Fibroblast of lung (primary cell): ENCODE measurements at regions not wholly inside any gene's neighbourhood (a gene's known extent, or its start where the extent isn't known, plus 50 kb on each side); places are given as distances from the start of the nearest gene placed in this dataset.

ENCODE experiments used
- DNase-seq, 2 donors: peaks; one replicate each; pipeline versions ENCODE4 v3.0.0 to v3.0.0-alpha.2; 2010; ENCODE audit warnings: low read depth in 2 of 2
- H2AFZ ChIP-seq: 2 replicates; pipeline ENCODE4 v1.5.1; 2012; ENCODE audit warnings: low read length, control low read depth, inconsistent platforms
- H3K27ac ChIP-seq: 2 replicates; pipeline ENCODE4 v1.5.1; 2011; ENCODE audit warnings: low read length, control low read depth; ENCODE audit not compliant: insufficient read depth
- H3K27me3 ChIP-seq: 2 replicates; pipeline ENCODE4 v1.5.1; 2011; ENCODE audit warnings: mild to moderate bottlenecking, low read length; ENCODE audit not compliant: control insufficient read depth, insufficient read depth
- H3K36me3 ChIP-seq: 2 replicates; pipeline ENCODE4 v1.5.1; 2011; ENCODE audit warnings: low read length; ENCODE audit not compliant: control insufficient read depth, insufficient read depth
- H3K4me1 ChIP-seq: 2 replicates; pipeline ENCODE4 v1.5.1; 2011; ENCODE audit warnings: low read length; ENCODE audit not compliant: control insufficient read depth, insufficient read depth; ENCODE audit errors: extremely low read depth
- H3K4me2 ChIP-seq: 2 replicates; pipeline ENCODE4 v1.5.1; 2011; ENCODE audit warnings: low read length, control low read depth; ENCODE audit not compliant: insufficient read depth; ENCODE audit errors: extremely low read depth
- H3K4me3 ChIP-seq, 4 experiments: fragments of 200-600 bp in 1 of 4; sonication (generic) in 1 of 4; replicated peaks in 1 of 4; 2 replicates each; pipeline ENCODE4 v1.5.1; 2011 to 2016; ENCODE audit warnings: low read length in 4 of 4, low read depth in 3 of 4, mild to moderate bottlenecking in 3 of 4, control low read depth in 2 of 4, inconsistent platforms in 1 of 4, mixed read lengths in 1 of 4; ENCODE audit not compliant: insufficient read depth in 1 of 4; ENCODE audit errors: control extremely low read depth in 1 of 4
- H3K79me2 ChIP-seq: 2 replicates; pipeline ENCODE4 v1.5.1; 2012; ENCODE audit warnings: mild to moderate bottlenecking, low read length, inconsistent platforms; ENCODE audit not compliant: control insufficient read depth, insufficient read depth
- H3K9ac ChIP-seq: 2 replicates; pipeline ENCODE4 v1.5.1; 2011; ENCODE audit warnings: mild to moderate bottlenecking, low read length, control low read depth; ENCODE audit not compliant: insufficient read depth
- H3K9me3 ChIP-seq: 2 replicates; pipeline ENCODE4 v1.5.1; 2012; ENCODE audit warnings: low read depth, low read length; ENCODE audit not compliant: control insufficient read depth, insufficient read depth
- H4K20me1 ChIP-seq: 2 replicates; pipeline ENCODE4 v1.5.1; 2011; ENCODE audit warnings: low read length; ENCODE audit not compliant: control insufficient read depth, insufficient read depth; ENCODE audit errors: extremely low read depth
- EZH2 ChIP-seq: IDR thresholded peaks from 2 replicates; pipeline ENCODE4 v1.5.1; 2012; ENCODE audit warnings: low read length, control low read depth, mild to moderate bottlenecking; ENCODE audit errors: missing control alignments
- TF ChIP-seq, protein P1 (sequence below), 2 donors: IDR thresholded peaks in 1 of 2; conservative IDR thresholded peaks in 1 of 2; 1 replicate in 1 of 2; 2 replicates in 1 of 2; pipeline ENCODE4 v1.5.1; 2011 to 2012; ENCODE audit warnings: low read length in 2 of 2, control low read depth in 1 of 2, inconsistent platforms in 1 of 2, low read depth in 1 of 2, mild to moderate bottlenecking in 1 of 2

GRCh38 chr7:47142169-47142866, 439.6 kb downstream of the TNS3 start:
- Histone ChIP-seq H3K9ac (no peak overlapping the region), H3K27ac (no peak overlapping the region), H3K9me3 (no peaks in the 10 kb centered on the region), H3K79me2 (no peaks in the 10 kb centered on the region), H3K4me3 (no peak overlapping the region), H3K4me2 (no peak overlapping the region), H3K36me3 (no peaks in the 10 kb centered on the region), H3K27me3 (no peaks in the 10 kb centered on the region), H2AFZ (no peak overlapping the region), H4K20me1 (no peaks in the 10 kb centered on the region), H3K4me1 (peaks cover 10% of the 10 kb centered on the region)
- DNase-seq = no peak
- no peak for TF ChIP-seq EZH2
- TF ChIP-seq, protein P1, sequence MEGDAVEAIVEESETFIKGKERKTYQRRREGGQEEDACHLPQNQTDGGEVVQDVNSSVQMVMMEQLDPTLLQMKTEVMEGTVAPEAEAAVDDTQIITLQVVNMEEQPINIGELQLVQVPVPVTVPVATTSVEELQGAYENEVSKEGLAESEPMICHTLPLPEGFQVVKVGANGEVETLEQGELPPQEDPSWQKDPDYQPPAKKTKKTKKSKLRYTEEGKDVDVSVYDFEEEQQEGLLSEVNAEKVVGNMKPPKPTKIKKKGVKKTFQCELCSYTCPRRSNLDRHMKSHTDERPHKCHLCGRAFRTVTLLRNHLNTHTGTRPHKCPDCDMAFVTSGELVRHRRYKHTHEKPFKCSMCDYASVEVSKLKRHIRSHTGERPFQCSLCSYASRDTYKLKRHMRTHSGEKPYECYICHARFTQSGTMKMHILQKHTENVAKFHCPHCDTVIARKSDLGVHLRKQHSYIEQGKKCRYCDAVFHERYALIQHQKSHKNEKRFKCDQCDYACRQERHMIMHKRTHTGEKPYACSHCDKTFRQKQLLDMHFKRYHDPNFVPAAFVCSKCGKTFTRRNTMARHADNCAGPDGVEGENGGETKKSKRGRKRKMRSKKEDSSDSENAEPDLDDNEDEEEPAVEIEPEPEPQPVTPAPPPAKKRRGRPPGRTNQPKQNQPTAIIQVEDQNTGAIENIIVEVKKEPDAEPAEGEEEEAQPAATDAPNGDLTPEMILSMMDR (conservative IDR thresholded peaks at IDR 0.05 in 1 of 2, IDR thresholded peaks at IDR 0.05 in 1 of 2; ENCODE audit: low read depth in 1 of 2, low read length in 2 of 2) = no peak

DNA sequence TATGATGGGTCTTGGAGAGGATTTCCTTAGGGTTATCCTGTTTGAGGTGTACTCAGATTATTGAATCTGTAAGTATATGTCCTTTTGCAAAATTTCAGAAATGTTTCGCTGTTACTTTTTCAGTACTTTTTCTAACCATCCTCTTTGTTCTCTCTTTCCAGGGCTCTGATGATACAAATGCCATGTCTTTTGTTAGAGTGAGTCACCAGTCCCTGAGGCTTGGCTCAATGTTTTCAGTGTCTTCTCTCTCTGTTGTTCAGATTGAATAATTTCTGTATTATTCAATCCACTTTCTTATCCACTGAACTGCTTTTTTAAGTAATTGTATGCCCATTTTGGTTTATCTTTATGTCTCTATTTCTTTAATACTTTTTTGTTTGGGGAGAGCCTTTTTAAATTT, 449.4 kb downstream of the TNS3 start:
- no peak overlapping the region for H3K9ac ChIP-seq
- TF ChIP-seq EZH2 = no peak
- TF ChIP-seq, protein P1 (conservative IDR thresholded peaks at IDR 0.05 in 1 of 2, IDR thresholded peaks at IDR 0.05 in 1 of 2; ENCODE audit: low read depth in 1 of 2, low read length in 2 of 2) = no peak
- H3K27me3 ChIP-seq = no peaks in the 10 kb centered on the region
- no peak overlapping the region for H3K27ac ChIP-seq
- H2AFZ ChIP-seq = no peak overlapping the region
- no peak overlapping the region for H3K4me3 ChIP-seq
- no peaks in the 10 kb centered on the region for H3K9me3 ChIP-seq
- H4K20me1 ChIP-seq = no peaks in the 10 kb centered on the region
- no peaks in the 10 kb centered on the region for H3K4me1 ChIP-seq
- no peaks in the 10 kb centered on the region for H3K79me2 ChIP-seq
- peak in 1 of 2 donors; percentile 32 for DNase-seq
- no peaks in the 10 kb centered on the region for H3K36me3 ChIP-seq
- H3K4me2 ChIP-seq = no peak overlapping the region

DNA sequence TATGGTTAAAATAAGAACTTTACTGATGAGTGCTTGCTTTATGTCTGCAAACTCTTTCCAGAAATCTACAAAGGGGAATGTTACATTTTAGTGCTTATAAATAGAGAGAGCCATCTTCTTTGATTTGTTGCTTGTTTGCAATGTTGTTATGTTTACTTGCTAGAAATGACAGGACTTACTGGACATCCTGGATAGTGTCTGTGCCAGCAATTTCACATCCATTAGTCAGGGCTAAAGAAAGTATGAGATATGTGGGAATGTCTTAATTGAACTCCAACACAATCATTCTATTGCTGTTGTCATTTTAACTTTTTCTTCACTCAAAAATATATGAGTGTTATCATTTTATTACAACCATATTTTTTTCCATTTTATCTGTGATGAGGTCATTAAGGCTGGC, 453.2 kb downstream of the TNS3 start:
- Histone ChIP-seq H3K79me2 (no peaks in the 10 kb centered on the region), H3K4me2 (no peak overlapping the region), H2AFZ (no peak overlapping the region), H4K20me1 (no peaks in the 10 kb centered on the region), H3K4me1 (no peaks in the 10 kb centered on the region), H3K4me3 (no peak overlapping the region), H3K9ac (no peak overlapping the region), H3K27me3 (no peaks in the 10 kb centered on the region), H3K36me3 (no peaks in the 10 kb centered on the region), H3K27ac (no peak overlapping the region), H3K9me3 (no peaks in the 10 kb centered on the region)
- TF ChIP-seq, protein P1 (conservative IDR thresholded peaks at IDR 0.05 in 1 of 2, IDR thresholded peaks at IDR 0.05 in 1 of 2; ENCODE audit: low read depth in 1 of 2, low read length in 2 of 2) = no peak
- no peak for TF ChIP-seq EZH2
- no peak for DNase-seq
